Non-pigmented ciliary epithelial cell (primary cell): ENCODE measurements at regions not wholly inside any gene's neighbourhood (a gene's known extent, or its start where the extent isn't known, plus 50 kb on each side); places are given as distances from the start of the nearest gene placed in this dataset.

ENCODE experiments used
- DNase-seq: peaks from one replicate; pipeline ENCODE4 v3.0.0-alpha.2; 2010; ENCODE audit warnings: low read depth

DNA sequence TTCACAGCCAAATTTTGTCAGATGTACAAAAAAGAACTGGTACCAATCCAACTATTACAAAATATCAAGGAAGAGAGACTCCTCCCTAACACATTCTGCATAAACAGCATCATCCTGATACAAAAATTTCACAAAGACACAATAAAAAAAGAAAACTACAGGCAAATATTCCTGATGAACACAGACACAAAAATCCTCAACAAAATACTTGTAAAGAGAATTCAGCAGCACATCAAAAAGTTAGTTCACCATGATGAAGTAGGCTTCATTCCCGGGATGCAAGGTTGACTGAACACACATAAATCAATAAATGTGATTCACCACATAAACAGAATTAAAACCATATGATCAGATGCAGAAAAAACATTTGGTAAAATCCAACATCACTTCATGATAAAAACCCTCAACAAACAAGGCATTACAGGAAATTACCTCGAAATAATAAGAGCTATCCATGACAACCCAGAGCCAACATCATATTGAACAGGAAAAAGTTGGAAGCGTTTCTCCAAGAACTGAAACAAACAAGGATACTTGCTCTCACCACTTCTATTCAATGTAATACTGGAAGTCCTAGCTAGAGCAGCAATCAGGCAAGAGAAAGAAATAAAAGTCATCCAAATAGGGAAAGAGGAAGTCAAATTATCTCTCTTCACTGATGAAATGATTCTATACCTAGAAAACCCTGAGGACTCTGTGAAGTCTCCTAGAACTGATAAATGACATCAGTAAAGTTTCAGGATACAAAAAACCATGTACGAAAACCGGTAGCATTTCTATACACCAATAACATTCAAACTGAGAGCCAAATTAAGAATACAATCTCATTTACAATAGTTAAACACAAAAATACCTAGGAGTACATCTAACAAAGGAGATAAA is 223.1 kb downstream of the REEP3 start:
- no peak for DNase-seq

DNA sequence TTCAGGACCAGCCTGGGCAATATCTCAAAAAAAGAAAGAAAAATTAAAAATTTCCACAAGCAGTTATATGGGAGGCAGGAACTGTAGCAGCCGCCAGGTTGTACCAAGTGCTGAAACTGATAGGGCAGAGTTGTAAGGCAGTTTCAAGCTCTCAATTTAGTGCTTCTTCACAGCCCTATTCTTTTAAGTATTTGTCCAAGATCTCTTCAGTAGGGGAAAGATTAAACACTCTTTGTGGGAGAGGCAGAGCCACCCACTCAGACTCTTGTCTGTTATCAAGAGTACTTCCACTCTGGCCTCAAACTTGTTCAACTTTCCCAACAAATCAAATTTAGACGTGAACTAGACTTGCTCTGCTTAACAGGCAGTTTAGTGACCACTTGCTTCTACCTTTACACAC is 228.7 kb downstream of the REEP3 start:
- DNase-seq: no peak

DNA sequence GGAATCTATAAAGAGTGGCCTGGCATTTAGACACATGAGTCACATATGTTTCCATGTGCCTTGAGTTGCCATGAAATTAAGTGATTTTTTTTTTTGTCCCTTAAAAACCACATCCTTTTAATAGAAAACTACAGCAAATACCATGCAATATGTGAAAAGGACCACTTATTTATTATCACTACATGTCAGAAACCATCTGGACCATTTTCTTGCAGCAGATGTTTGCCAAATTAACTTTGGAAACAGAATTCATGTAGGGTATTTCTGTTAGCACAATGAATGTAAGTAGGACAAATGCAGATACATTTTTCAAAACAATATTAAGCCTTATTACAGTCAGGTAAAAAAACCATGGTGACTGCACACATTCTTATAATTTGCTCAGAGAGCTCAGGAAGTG is 230.6 kb downstream of the REEP3 start:
- DNase-seq: no peak

DNA sequence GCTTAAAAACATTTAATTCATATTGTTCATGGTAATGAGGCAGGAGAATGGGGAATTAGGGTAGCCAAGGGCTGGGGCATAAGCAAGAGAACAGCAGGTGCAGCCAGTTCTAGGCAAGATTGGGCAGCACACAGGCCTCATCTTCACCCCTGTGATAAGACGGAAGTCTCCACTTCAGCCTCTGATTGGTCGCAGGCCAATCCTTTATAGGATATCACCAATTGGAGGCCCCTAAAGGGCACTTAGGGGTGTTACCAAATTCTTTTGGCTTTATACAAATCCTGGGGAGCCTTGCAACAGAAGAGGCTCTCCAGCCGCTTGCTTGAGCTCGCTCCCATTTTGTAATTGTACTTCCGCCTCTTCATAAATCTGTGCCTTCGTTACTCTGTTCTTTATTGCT is 231.1 kb downstream of the REEP3 start:
- DNase-seq: no peak

DNA sequence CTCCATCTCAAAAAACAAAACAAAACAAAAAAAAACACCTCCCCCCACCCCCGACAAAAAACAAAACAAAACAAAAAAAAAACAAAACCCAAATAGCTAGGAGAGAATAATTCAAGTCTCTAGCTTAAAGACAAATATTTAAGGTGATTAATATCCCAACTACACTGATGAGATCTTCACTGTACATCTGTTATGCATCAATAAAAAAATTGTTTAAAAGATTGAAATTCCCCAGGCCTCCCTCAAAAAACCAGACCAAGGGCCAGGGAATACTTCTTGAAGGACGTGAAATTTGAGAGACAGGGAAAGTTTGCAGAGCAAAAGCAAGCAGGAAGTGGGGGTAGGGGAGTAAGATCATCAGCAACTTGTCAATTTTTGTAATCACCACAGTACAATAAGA is 232.6 kb downstream of the REEP3 start:
- no peak for DNase-seq

DNA sequence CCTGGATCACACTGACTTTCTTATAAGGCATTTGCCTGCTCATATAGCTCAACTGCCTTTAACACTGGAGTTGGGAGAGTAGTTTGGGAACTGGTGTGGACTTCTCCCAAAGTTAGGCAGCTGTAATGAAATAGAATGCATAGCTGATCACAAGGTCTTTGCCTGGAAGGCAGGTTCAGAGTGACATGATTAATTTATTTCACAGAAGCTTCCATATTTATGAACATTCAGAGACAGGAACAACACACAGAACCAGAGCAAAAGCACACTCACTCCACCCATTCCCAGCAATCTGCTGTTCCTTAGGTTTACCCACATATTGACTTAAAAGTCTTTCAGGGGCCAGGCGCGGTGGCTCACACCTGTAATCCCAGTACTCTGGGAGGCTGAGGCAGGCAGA is 234.2 kb downstream of the REEP3 start:
- DNase-seq: no peak

DNA sequence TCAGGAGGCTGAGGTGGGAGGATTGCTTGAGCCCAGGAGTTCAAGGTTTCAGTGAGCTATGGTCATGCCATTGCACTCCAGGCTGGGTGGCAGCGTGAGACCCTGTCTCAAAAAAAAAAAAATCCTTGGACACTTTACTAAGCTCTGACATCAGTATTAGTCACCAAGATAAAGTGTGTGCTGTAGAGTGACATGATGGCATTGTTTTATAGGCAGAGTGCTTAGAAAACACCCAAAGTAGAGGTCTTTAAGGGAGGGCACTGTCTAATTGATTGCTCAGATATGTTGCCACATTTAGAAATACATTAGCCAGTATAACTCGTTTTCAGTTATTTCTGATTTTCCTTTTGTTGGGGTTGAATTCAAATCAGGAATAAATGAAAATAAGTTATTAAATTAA is 235.9 kb downstream of the REEP3 start:
- DNase-seq: no peak

DNA sequence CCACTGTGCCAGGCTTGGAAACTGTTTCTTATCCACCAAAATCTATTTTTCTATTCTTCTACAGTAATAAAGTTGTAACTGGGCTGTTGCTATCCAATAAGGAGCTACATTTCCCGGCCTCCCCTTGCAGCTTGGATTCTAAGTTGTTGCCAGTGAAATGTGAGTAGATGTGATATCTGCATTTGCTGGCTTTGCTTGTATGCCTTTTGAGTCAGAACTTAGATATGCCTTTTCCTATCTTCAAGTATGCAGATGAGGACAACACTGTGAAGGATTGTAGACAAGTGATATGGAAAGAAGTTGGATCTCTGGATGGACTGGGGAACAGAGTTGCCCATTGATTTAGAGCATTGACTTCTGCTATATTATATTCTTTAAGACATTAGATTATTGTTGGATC is 236.9 kb downstream of the REEP3 start:
- DNase-seq: no peak

DNA sequence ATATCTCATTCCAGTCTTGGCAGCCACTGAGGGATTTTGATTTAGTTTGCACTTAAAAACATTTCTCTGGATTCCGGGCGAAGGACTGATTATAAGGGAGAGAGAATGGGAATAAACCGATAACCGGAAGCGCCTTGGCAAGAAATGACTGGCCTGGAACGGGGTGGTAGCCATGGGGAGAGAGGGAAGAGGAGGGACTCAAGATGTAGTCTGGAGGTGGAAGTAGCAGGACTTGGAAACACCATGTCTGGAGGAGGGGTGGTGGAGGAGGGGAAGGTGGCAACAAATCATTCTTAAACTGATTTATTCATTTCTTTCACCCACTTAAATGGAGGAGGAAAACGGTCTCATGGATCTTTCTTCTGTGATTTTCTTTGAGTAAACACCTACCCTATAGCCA is 238.1 kb downstream of the REEP3 start:
- no peak for DNase-seq

DNA sequence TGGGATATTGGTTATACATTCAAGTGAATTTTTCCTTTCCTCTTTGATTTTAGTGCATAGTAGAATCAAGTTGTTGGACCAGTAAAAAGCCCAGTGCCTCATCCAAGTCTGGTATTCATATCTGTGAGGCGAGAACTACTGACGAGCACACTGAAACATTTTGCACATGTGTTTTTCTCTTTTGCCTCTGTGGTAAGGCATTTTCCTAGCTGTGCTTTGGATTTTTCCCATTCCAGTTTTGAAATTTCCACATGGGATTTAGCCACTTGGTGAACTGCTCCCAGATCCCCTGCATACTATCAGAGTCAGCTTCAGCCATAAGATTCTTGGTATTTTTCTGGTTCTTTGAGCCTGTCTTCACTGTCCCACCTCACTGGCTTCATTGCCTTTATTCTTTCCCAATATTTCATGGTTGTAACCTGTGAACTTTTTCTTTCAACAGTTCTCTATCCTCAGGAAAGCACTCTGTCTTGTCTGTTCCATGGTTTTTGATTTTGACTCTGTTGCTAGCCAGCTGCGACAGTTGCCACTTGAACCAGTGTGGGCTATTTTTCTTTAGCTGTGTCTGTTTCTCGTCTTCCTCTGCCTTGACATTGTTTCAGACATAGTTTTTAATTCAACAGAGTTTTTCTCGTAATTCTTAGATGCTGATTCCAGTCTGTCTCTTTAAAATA is 239.0 kb downstream of the REEP3 start:
- no peak for DNase-seq

DNA sequence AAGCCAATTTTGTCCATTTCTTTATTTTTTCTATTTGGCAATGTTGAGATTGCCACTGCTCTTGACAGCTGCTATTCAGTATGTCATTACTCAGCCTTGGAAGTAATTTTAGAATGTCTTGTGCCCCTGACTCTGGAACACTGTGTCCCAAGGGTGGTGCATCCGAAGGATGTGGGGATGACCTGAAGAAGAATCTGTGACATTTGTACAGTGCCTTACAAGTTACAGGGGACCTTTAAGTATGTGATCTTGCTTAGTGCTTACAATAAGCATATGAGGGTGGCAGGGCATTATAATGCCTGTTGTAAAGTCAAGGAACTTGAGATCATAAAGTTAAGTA is 239.5 kb downstream of the REEP3 start:
- DNase-seq: no peak

DNA sequence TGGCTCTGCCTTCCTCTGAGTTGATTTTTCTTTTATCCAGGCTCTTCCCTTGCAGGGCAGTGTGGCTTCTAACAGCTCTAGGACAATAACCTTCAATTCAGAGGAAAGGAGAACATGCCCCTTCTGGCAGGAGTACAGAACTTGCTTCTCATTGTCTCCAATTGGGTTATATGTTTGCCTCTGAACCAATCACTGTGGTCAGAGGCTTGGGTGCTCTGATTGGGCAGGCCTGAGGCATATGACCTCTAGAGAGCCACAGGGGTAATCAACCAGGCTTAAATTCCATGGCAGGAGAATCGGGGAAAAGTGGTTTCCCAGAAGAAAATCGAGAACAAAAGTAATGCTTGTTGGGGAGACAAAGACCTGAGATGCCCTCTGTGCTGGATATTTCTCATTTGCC is 240.0 kb downstream of the REEP3 start:
- no peak for DNase-seq

DNA sequence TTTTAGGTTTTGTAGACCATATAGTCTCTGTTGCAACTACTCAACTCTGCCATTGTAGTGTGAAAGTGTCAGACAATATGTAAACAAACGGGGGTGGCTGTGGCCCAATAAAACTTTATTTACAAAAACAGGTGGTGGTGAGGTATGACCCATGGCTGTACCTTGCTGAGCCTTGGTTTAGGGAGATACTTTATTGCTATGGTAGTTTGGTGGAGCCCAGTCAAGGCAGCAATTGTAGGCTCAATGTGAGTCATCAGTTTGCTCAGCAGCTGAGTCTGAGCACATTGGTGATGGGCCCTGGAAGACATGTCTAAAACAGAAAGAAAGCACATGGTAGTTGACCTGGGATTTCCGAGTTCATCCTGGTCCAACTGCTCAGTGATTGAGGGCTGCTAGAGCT is 242.5 kb downstream of the REEP3 start:
- no peak for DNase-seq

DNA sequence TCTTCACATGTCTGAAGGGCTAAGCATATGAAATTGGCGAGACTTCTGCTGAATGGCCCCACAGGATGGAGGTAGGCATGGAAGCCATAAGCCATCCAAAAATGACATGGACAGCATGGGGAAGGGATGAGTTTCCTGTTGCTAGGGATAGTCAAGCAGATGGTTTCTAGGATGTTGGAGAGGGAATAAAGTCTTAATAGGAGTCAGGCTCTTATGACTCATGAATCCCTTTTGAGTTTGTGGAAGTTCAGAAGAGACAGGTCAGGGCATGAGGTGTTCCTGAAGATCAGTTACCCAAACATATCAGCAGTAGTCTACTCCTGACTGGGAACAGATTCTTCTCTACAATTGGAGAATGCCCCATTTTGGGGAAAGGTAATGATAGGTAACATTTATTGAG is 243.9 kb downstream of the REEP3 start:
- no peak for DNase-seq

DNA sequence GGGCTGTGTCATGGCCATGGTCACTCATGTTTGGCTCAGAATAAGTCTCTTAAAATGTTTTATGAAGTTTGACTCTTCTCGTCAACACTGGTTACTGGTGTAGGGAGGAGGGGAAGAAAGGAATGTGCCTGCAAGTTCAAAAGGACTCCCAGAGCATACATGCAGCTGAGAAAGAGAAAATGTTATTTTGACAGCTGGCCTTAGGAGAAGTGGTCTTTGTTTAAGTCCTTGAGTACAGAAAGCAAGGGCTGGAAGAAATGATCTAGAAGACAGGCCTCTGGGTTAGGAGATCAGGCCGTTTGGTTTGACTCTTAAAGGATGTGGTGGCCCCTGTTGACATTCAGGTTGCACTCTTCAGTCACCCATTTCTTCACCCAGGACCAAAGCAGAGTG is 245.5 kb downstream of the REEP3 start:
- DNase-seq: peak; percentile 60

DNA sequence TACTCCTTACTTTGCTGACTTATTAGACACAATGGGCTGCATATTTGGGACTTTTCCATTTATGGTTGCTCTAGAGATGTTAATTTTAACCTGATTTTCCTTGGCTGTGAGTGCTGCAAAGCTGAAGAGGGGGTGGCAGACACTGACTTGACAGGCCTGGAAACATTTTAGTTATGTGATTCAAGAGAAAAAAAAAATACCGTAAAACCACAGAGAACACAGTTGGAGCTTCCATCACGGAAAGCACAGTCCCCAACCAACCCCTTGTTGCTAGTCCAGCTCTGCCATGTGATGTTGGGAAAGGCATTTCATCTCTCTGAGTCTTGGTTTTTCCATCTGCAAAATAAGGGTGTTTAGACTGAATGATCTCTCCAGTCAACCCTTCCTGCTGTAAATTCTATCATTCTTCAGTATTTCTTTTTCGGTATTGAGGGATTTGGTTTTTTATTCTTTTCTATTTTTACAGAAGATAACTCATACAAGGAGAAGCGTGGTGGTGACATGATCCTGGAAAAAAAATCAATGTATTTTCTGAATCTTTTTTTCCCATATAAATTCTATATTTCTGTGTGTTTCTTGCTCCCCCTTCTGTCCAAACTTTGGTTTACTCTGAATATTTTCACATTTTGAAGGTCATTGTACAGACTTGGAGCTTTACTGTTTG is 246.1 kb downstream of the REEP3 start:
- peak; percentile 65 for DNase-seq

DNA sequence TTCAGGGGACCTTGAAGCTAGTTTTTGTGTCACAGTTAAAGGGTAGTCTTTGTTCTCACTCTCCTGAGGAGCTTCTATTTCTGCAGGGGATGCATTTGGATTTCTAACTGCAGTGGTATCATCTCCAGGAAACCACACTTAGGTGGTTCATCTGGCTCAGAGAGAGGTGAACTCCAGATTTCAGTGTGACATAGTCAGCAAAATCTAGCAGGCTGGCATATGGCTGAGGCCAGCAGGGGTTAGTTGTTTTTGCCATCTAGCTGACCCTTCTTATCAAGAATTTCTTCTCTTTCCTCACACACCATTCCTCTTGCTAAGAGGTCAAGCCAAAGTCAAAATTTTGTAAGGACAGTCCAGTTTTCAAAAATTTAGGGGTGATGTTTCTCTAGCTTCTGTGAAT is 248.2 kb downstream of the REEP3 start:
- no peak for DNase-seq

DNA sequence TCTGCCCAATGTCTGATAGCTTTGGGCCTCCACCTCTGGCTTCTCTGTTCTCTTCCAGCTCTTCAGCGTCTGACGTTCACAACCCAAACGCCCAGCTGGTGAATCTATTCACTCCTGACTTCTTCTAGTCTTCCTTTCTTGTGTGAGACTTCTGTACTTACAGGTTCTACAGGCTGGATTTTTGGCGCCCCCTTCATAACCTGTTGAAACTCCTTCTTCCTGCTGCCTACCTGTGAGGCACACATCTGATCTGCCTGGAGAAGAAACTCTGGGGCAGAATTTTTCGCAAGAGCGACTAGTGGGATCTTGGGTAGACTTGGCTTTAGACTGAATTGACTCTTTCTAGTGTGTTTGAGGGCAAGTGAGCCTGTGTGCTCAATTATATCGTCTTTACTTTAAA is 249.3 kb downstream of the REEP3 start:
- no peak for DNase-seq

DNA sequence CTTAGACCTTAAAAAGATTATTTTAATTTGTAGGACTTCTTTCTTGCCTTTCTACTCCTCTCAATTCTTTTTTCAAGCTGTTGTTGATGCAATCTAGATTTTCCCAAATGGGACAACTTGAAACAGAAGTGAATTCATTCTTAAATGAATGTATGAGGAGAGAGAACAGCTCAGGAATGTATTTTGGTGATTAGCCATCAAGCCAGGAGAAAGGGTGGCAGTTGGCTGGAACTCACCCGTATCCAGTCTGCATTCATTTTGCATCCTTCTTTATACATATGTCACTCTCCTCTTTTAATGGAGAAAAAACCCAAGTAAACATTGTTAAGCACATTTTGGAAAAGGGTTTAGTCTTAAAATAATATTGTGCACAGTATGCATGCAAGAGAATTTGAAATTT is 251.3 kb downstream of the REEP3 start:
- DNase-seq: no peak

DNA sequence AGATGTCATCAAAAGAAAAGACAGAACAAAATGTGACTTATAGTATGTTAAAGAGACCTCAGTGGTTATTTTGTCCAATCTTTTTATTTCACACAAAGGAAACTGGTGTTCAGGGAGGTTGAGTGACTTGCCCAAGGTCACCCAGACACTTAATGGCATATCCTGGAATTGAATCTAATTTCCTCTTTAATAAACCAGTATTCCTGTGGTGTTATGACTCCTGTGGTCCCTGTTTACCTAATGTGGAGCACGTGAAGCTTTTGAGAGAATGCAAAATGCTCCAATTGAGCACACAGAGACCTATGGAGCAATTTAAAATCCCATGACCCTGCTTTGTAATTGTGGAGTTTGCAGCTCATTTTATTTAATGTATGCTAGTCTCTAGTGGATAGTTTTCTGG is 251.9 kb downstream of the REEP3 start:
- no peak for DNase-seq

DNA sequence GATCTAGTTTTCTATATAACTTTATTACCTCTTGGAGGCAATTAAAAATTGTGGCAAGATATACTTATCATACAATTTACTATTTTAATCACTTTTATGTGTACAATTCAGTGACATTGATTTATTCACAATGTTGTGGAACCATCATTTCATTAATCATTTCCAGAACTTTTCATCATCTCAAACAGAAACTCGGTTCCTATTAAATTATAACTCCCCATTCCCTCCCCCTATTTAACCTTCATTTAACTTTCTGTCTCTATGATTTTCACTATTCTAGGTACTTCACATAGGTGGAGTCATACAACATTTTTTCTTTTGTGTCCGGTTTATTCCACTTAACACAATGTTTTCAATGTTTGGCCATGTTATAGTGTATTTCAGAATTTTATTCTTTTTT is 252.8 kb downstream of the REEP3 start:
- no peak for DNase-seq

DNA sequence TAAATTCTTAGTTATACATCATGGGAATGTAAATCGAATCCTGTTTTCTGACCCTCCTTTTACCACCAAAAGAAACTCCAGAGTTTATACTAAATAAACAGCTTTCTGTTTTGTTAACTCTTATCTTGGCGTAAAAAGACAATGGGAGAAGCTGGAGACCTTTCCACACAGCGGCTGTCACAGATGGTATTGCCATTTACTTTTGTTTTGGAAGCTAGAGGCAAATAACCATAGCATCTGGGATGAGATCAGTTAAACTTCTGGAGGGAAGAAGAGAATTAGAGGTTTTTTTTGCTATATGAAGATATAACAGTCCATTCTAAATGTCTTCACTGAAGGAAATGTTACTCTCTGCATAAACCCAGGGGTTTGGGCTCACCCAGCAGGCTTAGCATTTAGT is 258.9 kb downstream of the REEP3 start:
- no peak for DNase-seq

DNA sequence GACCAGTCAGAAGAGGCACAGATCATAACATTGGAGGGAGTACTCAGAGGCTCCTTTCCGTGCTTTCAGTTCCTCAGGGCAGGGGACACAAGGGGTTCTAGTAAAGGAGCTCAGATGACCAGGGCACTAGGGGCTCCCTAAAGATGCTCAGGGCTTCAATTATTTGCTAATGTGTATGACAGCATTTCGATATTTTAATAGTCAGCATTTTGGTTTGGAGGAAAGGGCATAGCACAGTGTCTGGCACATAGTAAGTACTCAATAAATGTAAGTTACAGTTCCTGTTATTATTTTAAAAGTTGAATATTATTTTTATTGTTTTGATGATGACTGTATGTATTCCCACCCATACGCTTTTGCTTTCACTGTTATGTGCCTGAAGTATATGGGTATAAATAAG is 260.0 kb downstream of the REEP3 start:
- DNase-seq: no peak
